SW 1271 (cell line): ENCODE measurements at regions not wholly inside any gene's neighbourhood (a gene's known extent, or its start where the extent isn't known, plus 50 kb on each side); places are given as distances from the start of the nearest gene placed in this dataset.

ENCODE experiments used
- DNase-seq, 2 experiments: peaks; one replicate each; lab custom pipeline; 2025; lab: John Stamatoyannopoulos, UW

GRCh38 chr5:6169660-6170059, 208.7 kb downstream of the MED10 start:
- no peak for DNase-seq

- no peak for DNase-seq
Observed at GRCh38 chr5:6166698-6167394, 211.5 kb downstream of the MED10 start.

GRCh38 chr5:6163913-6164312, 214.4 kb downstream of the MED10 start:
- DNase-seq = no peak

- DNase-seq = no peak
Observed at GRCh38 chr5:6162175-6162574, 216.2 kb downstream of the MED10 start.

GRCh38 chr5:6161257-6161656, 217.1 kb downstream of the MED10 start:
- no peak for DNase-seq

- no peak for DNase-seq
Observed at GRCh38 chr5:6159832-6160430, 218.4 kb downstream of the MED10 start.

GRCh38 chr5:6158974-6159831, 219.1 kb downstream of the MED10 start:
- DNase-seq = peak; percentile 52 to 58

GRCh38 chr5:6154216-6154615, 224.1 kb downstream of the MED10 start:
- DNase-seq = no peak

GRCh38 chr5:6146271-6146670, 232.1 kb downstream of the MED10 start:
- DNase-seq = no peak

- no peak for DNase-seq
Observed at GRCh38 chr5:6145616-6146237, 232.6 kb downstream of the MED10 start.

GRCh38 chr5:6143523-6143922, 234.8 kb downstream of the MED10 start:
- no peak for DNase-seq

- DNase-seq = no peak
Observed at GRCh38 chr5:6142353-6142752, 236.0 kb downstream of the MED10 start.

- DNase-seq = no peak
Observed at GRCh38 chr5:6140219-6140618, 238.1 kb downstream of the MED10 start.

GRCh38 chr5:6135977-6136376, 242.4 kb downstream of the MED10 start:
- no peak for DNase-seq

- DNase-seq = no peak
Observed at GRCh38 chr5:6134281-6134680, 244.1 kb downstream of the MED10 start.

GRCh38 chr5:6125781-6126180, 252.6 kb downstream of the MED10 start:
- no peak for DNase-seq

- no peak for DNase-seq
Observed at GRCh38 chr5:6118691-6119090, 259.7 kb downstream of the MED10 start.

GRCh38 chr5:6117212-6117611, 261.1 kb downstream of the MED10 start:
- no peak for DNase-seq

GRCh38 chr5:6115852-6116251, 262.5 kb downstream of the MED10 start:
- no peak for DNase-seq

GRCh38 chr5:6112538-6112937, 265.8 kb downstream of the MED10 start:
- no peak for DNase-seq

GRCh38 chr5:6112125-6112524, 266.2 kb downstream of the MED10 start:
- no peak for DNase-seq

- DNase-seq = no peak
Observed at GRCh38 chr5:6111131-6111530, 267.2 kb downstream of the MED10 start.
